K562 (cell line): ENCODE measurements at regions not wholly inside any gene's neighbourhood (a gene's known extent, or its start where the extent isn't known, plus 50 kb on each side); places are given as distances from the start of the nearest gene placed in this dataset.

Source experiments
- CBX5 ChIP-seq: IDR thresholded peaks from 2 replicates; pipeline ENCODE4 v1.6.1; 2014; ENCODE audit warnings: low read depth, borderline replicate concordance
- CEBPB ChIP-seq: fragments of 450-650 bp; IDR thresholded peaks from 2 replicates; pipeline ENCODE4 v1.6.1; 2016; ENCODE audit warnings: missing genetic modification characterization, missing compliant biosample characterization
- DIDO1 ChIP-seq: fragments of 450-650 bp; IDR thresholded peaks from 2 replicates; pipeline ENCODE4 v1.6.1; 2016; ENCODE audit warnings: low read depth, missing biosample characterization, missing genetic modification characterization
- HNRNPK ChIP-seq: fragments of 200-400 bp; formaldehyde crosslinking; IDR thresholded peaks from one replicate; pipeline ENCODE4 v1.6.1; 2018; ENCODE audit warnings: mild to moderate bottlenecking, low read depth, low read length; ENCODE audit not compliant: poor library complexity, severe bottlenecking
- KDM1A ChIP-seq, 2 experiments: fragments of 450-650 bp; IDR thresholded peaks; 2 replicates each; pipeline ENCODE4 v1.6.1; 2016; ENCODE audit warnings: mild to moderate bottlenecking in 2 of 2
- MAFF ChIP-seq: IDR thresholded peaks from 2 replicates; pipeline ENCODE4 v1.6.1; 2012; ENCODE audit warnings: low read length, improper control_type of control experiment
- NCOA6 ChIP-seq: fragments of 450-650 bp; IDR thresholded peaks from 2 replicates; pipeline ENCODE4 v1.6.1; 2017; ENCODE audit warnings: mild to moderate bottlenecking
- NR4A1 ChIP-seq, 2 experiments: fragments of 250-450 bp in 1 of 2; fragments of 450-650 bp in 1 of 2; sonication (Bioruptor Pico) in 1 of 2; IDR thresholded peaks; 2 replicates each; pipeline versions ENCODE4 v1.4.0 to v1.6.1; 2016 to 2020; ENCODE audit warnings: mild to moderate bottlenecking in 2 of 2, missing compliant biosample characterization in 1 of 2, missing genetic modification characterization in 1 of 2, moderate library complexity in 1 of 2
- OTX1 ChIP-seq: fragments of 450-650 bp; formaldehyde crosslinking; IDR thresholded peaks from 2 replicates; pipeline ENCODE4 v1.4.0; 2022; ENCODE audit warnings: mild to moderate bottlenecking
- PATZ1 ChIP-seq: fragments of 250-450 bp; sonication (Bioruptor Pico); IDR thresholded peaks from 2 replicates; pipeline ENCODE4 v1.5.0; 2020; ENCODE audit warnings: mild to moderate bottlenecking, borderline replicate concordance
- SPI1 ChIP-seq: IDR thresholded peaks from 2 replicates; pipeline ENCODE4 v1.6.1; 2011; ENCODE audit warnings: low read depth, low read length, control low read depth, borderline replicate concordance
- TAF15 ChIP-seq: fragments of 200-400 bp; formaldehyde crosslinking; IDR thresholded peaks from 2 replicates; pipeline ENCODE4 v1.6.1; 2017; ENCODE audit warnings: mild to moderate bottlenecking, low read depth, low read length, moderate library complexity
- TEAD1 ChIP-seq, 2 experiments: fragments of 450-650 bp in 1 of 2; sonication (generic) in 1 of 2; formaldehyde crosslinking; IDR thresholded peaks; 2 replicates each; pipeline versions ENCODE4 v1.4.0 to v1.8.0; 2020 to 2022; ENCODE audit warnings: mild to moderate bottlenecking in 2 of 2, missing genetic modification reagents in 1 of 2
- ZNF449 ChIP-seq: fragments of 250-450 bp; sonication (Bioruptor Pico); IDR thresholded peaks from 2 replicates; pipeline ENCODE4 v1.8.0; 2022; ENCODE audit warnings: moderate library complexity, mild to moderate bottlenecking, inconsistent platforms
- TF ChIP-seq, protein P1 (sequence below), 2 experiments: fragments of 450-650 bp; conservative IDR thresholded peaks; 2 replicates each; pipeline ENCODE4 v1.6.1; 2017; ENCODE audit warnings: mild to moderate bottlenecking in 2 of 2, moderate library complexity in 2 of 2
- TF ChIP-seq, protein P2 (sequence below): fragments of 250-450 bp; sonication (Bioruptor Pico); IDR thresholded peaks from 2 replicates; pipeline ENCODE4 v1.4.0; 2020; ENCODE audit warnings: borderline replicate concordance

- TF ChIP-seq TAF15 (no peak), CBX5 (no peak; the same call in 1 of the 2 replicates), CEBPB (tag) (peak; percentile 98), ZNF449 (CRISPR knock-in tag) (peak; percentile 51; the same call in 1 of the 2 replicates), TEAD1 (CRISPR knock-in tag; IDR thresholded peaks at IDR 0.05) (peak in 1 of 2 experiments; percentile 65; a peak in 2 of 4 replicates), NR4A1 (CRISPR knock-in tag; IDR thresholded peaks at IDR 0.05) (peak; percentile 82; the same call in 1 of the 2 replicates), NR4A1 (tag; IDR thresholded peaks at IDR 0.05) (peak; percentile 95), HNRNPK (no peak), SPI1 (peak; percentile 38; the same call in 1 of the 2 replicates), MAFF (peak; percentile 13; the same call in 1 of the 2 replicates), PATZ1 (peak; percentile 37; the same call in 1 of the 2 replicates), NCOA6 (no peak), OTX1 (CRISPR knock-in tag) (0 out of 2 replicates have a peak, but pooled peaks have one; percentile 16), DIDO1 (tag) (peak; percentile 64), KDM1A (IDR thresholded peaks at IDR 0.05) (peak; percentile 40 to 54; a peak in 1 of 4 replicates)
- TF ChIP-seq, protein P1, sequence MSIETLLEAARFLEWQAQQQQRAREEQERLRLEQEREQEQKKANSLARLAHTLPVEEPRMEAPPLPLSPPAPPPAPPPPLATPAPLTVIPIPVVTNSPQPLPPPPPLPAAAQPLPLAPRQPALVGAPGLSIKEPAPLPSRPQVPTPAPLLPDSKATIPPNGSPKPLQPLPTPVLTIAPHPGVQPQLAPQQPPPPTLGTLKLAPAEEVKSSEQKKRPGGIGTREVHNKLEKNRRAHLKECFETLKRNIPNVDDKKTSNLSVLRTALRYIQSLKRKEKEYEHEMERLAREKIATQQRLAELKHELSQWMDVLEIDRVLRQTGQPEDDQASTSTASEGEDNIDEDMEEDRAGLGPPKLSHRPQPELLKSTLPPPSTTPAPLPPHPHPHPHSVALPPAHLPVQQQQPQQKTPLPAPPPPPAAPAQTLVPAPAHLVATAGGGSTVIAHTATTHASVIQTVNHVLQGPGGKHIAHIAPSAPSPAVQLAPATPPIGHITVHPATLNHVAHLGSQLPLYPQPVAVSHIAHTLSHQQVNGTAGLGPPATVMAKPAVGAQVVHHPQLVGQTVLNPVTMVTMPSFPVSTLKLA (conservative IDR thresholded peaks at IDR 0.05): peak; percentile 34 to 64; a peak in 3 of 4 replicates
- TF ChIP-seq, protein P2, sequence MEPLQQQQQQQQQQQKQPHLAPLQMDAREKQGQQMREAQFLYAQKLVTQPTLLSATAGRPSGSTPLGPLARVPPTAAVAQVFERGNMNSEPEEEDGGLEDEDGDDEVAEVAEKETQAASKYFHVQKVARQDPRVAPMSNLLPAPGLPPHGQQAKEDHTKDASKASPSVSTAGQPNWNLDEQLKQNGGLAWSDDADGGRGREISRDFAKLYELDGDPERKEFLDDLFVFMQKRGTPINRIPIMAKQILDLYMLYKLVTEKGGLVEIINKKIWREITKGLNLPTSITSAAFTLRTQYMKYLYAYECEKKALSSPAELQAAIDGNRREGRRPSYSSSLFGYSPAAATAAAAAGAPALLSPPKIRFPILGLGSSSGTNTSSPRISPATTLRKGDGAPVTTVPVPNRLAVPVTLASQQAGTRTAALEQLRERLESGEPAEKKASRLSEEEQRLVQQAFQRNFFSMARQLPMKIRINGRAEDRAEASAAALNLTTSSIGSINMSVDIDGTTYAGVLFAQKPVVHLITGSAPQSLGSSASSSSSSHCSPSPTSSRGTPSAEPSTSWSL (CRISPR knock-in tag): no peak
Measured at GRCh38 chr6:14728396-14729024, 517.4 kb upstream of the JARID2 start (continued).
